ENCODE measurements at regions not wholly inside any gene's neighbourhood (a gene's known extent, or its start where the extent isn't known, plus 50 kb on each side); places are given as distances from the start of the nearest gene placed in this dataset.
"Not testable (repeated sequence)": the region's sequence is repeated elsewhere in the genome, so short reads cannot be mapped to it uniquely, and the experiment has no call there.

- no peaks in the 10 kb centered on the region for H3K9me3 ChIP-seq
- 70 to 80% methylated on average over 3 to 4 of the region's 4 CpGs for WGBS, 2 donors
- H3K4me1 ChIP-seq: no peaks in the 10 kb centered on the region
- TF ChIP-seq POLR2A (IDR thresholded peaks at IDR 0.05): no peak
- TF ChIP-seq, protein P1, sequence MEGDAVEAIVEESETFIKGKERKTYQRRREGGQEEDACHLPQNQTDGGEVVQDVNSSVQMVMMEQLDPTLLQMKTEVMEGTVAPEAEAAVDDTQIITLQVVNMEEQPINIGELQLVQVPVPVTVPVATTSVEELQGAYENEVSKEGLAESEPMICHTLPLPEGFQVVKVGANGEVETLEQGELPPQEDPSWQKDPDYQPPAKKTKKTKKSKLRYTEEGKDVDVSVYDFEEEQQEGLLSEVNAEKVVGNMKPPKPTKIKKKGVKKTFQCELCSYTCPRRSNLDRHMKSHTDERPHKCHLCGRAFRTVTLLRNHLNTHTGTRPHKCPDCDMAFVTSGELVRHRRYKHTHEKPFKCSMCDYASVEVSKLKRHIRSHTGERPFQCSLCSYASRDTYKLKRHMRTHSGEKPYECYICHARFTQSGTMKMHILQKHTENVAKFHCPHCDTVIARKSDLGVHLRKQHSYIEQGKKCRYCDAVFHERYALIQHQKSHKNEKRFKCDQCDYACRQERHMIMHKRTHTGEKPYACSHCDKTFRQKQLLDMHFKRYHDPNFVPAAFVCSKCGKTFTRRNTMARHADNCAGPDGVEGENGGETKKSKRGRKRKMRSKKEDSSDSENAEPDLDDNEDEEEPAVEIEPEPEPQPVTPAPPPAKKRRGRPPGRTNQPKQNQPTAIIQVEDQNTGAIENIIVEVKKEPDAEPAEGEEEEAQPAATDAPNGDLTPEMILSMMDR (IDR thresholded peaks at IDR 0.05): no peak
- H3K27me3 ChIP-seq: no peaks in the 10 kb centered on the region
- no peak overlapping the region for H3K4me3 ChIP-seq (replicated peaks in 1 of 3)
- no peak for DNase-seq
- intact Hi-C loops (cut with DNase I): no loop called here
- no peaks in the 10 kb centered on the region for H3K36me3 ChIP-seq
- no peak overlapping the region for H3K27ac ChIP-seq
Observed at GRCh38 chr1:194624833-194625232, 1438.4 kb upstream of the B3GALT2 start.

DNA sequence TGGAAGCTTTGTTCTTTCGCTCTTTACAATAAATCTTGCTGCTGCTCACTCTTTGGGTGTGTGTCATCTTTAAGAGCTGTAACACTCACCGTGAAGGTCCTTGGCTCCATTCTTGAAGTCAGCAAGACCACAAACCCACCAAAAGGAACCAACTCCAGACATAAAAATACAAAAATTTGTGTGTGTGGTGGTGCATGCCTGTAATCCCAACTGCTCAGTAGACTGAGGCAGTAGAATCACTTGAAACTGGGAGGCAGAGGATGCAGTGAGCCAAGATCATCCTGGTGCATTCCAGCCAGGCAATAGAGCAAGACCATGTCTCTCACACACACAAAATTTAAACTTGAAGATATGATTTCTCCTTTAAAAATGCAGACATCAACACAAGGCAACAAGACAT is 1431.7 kb upstream of the B3GALT2 start:
- Histone ChIP-seq H3K4me3 (replicated peaks in 1 of 3) (no peak overlapping the region), H3K27me3 (no peaks in the 10 kb centered on the region), H3K27ac (no peak overlapping the region), H3K36me3 (no peaks in the 10 kb centered on the region), H3K9me3 (no peaks in the 10 kb centered on the region), H3K4me1 (no peaks in the 10 kb centered on the region)
- WGBS, 2 donors: 75 to 92% methylated on average over 2 of the region's 2 CpGs
- intact Hi-C loops (cut with DNase I): no loop called here
- TF ChIP-seq, protein P1 (IDR thresholded peaks at IDR 0.05): no peak
- no peak for TF ChIP-seq POLR2A (IDR thresholded peaks at IDR 0.05)
- DNase-seq: no peak

- H3K4me3 ChIP-seq (replicated peaks in 1 of 3); intact Hi-C loops (cut with DNase I): not testable (repeated sequence)
- 90 to 93% methylated on average over 6 of the region's 6 CpGs for WGBS, 2 donors
Observed at GRCh38 chr1:194617272-194617671, 1430.9 kb upstream of the B3GALT2 start.

GRCh38 chr1:194616835-194617234 is 1430.4 kb upstream of the B3GALT2 start:
- Histone ChIP-seq H3K4me1 (no peaks in the 10 kb centered on the region), H3K9me3 (no peaks in the 10 kb centered on the region), H3K27ac (no peak overlapping the region), H3K27me3 (no peaks in the 10 kb centered on the region), H3K36me3 (no peaks in the 10 kb centered on the region), H3K4me3 (replicated peaks in 1 of 3) (no peak overlapping the region)
- intact Hi-C loops (cut with DNase I): no loop called here
- DNase-seq: no peak
- TF ChIP-seq POLR2A (IDR thresholded peaks at IDR 0.05): no peak
- TF ChIP-seq, protein P1 (IDR thresholded peaks at IDR 0.05): no peak
- 86 to 87% methylated on average over 9 of the region's 9 CpGs for WGBS, 2 donors

More at GRCh38 chr1:194617272-194617671, 1430.9 kb upstream of the B3GALT2 start:
- not testable (repeated sequence) for H3K27ac ChIP-seq, H3K9me3 ChIP-seq, H3K27me3 ChIP-seq, H3K36me3 ChIP-seq, DNase-seq, H3K4me1 ChIP-seq

DNA sequence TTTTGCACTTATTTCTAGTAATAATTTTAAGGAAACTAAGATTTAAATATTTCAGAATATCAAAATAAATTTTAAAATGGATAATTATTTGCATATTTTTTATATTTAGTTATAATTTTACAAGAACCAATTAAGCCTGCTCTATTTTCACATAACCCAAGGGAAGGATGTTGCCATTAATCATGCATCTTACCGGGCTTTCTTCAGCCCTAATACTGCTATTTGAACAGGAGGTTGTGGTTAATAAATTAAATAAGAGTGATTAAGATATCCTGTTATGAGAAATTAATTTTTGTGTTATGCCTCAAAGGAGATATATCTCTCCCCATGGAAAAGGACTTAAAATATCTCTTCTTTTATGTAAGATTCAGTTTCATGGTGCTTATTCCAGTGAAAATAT is 1415.8 kb upstream of the B3GALT2 start:
- intact Hi-C loops (cut with DNase I): no loop called here
- H3K27me3 ChIP-seq: no peaks in the 10 kb centered on the region
- H3K4me3 ChIP-seq (replicated peaks in 1 of 3): no peak overlapping the region
- no peak for TF ChIP-seq POLR2A (IDR thresholded peaks at IDR 0.05)
- TF ChIP-seq, protein P1 (IDR thresholded peaks at IDR 0.05): no peak
- H3K9me3 ChIP-seq: no peaks in the 10 kb centered on the region
- DNase-seq: no peak
- H3K4me1 ChIP-seq: no peaks in the 10 kb centered on the region
- H3K36me3 ChIP-seq: no peaks in the 10 kb centered on the region
- 73 to 81% methylated on average over 1 of the region's 1 CpG for WGBS, 2 donors
- no peak overlapping the region for H3K27ac ChIP-seq

- Histone ChIP-seq H3K9me3 (no peaks in the 10 kb centered on the region), H3K27ac (no peak overlapping the region), H3K36me3 (no peaks in the 10 kb centered on the region), H3K4me1 (no peaks in the 10 kb centered on the region), H3K4me3 (replicated peaks in 1 of 3) (no peak overlapping the region), H3K27me3 (no peaks in the 10 kb centered on the region)
- DNase-seq: no peak
- WGBS, 2 donors: 78 to 80% methylated on average over 3 of the region's 3 CpGs
- TF ChIP-seq, protein P1 (IDR thresholded peaks at IDR 0.05): no peak
- TF ChIP-seq POLR2A (IDR thresholded peaks at IDR 0.05): no peak
- intact Hi-C loops (cut with DNase I): no loop called here
Observed at GRCh38 chr1:194600716-194601115, 1414.3 kb upstream of the B3GALT2 start.

All from thyroid gland (tissue), 4 donors.